B cell (primary cell): ENCODE measurements at regions not wholly inside any gene's neighbourhood (a gene's known extent, or its start where the extent isn't known, plus 50 kb on each side); places are given as distances from the start of the nearest gene placed in this dataset.

Source experiments
- CTCF ChIP-seq: fragments of 200-600 bp; IDR thresholded peaks from one replicate; pipeline ENCODE4 v1.8.0; 2022; ENCODE audit warnings: antibody characterized with exemption, mild to moderate bottlenecking
- EZH2 ChIP-seq: IDR thresholded peaks from 2 replicates; pipeline ENCODE4 v1.6.1; 2012; ENCODE audit warnings: borderline replicate concordance, low read depth, mild to moderate bottlenecking, moderate library complexity, low read length; ENCODE audit not compliant: insufficient read depth, poor library complexity, severe bottlenecking

- TF ChIP-seq CTCF = no peak
- TF ChIP-seq EZH2 = no peak
Measured at GRCh38 chr10:30125496-30125895, 66.1 kb upstream of the JCAD start.
